B cell (primary cell): ENCODE measurements at regions not wholly inside any gene's neighbourhood (a gene's known extent, or its start where the extent isn't known, plus 50 kb on each side); places are given as distances from the start of the nearest gene placed in this dataset.
"Not testable (repeated sequence)": the region's sequence is repeated elsewhere in the genome, so short reads cannot be mapped to it uniquely, and the experiment has no call there.

ENCODE experiments used
- CTCF ChIP-seq: fragments of 200-600 bp; IDR thresholded peaks from one replicate; pipeline ENCODE4 v1.8.0; 2022; ENCODE audit warnings: antibody characterized with exemption, mild to moderate bottlenecking
- EZH2 ChIP-seq: IDR thresholded peaks from 2 replicates; pipeline ENCODE4 v1.6.1; 2012; ENCODE audit warnings: borderline replicate concordance, low read depth, mild to moderate bottlenecking, moderate library complexity, low read length; ENCODE audit not compliant: insufficient read depth, poor library complexity, severe bottlenecking

- not testable (repeated sequence) for TF ChIP-seq CTCF, EZH2
These were observed 250.1 kb upstream of the WDFY3 start for GRCh38 chr4:85216571-85216970.
